Peyer's patch (tissue), 4 donors: ENCODE measurements at regions not wholly inside any gene's neighbourhood (a gene's known extent, or its start where the extent isn't known, plus 50 kb on each side); places are given as distances from the start of the nearest gene placed in this dataset.

Experiments used
- POLR2A ChIP-seq, 2 donors: fragments of 450-650 bp; IDR thresholded peaks; one replicate each; pipeline ENCODE4 v1.5.1; 2017; ENCODE audit warnings: antibody characterized with exemption in 2 of 2, mild to moderate bottlenecking in 2 of 2, moderate library complexity in 2 of 2
- TF ChIP-seq, protein P1 (sequence below), 6 experiments: fragments of 450-650 bp in 4 of 6; fragments of 200-600 bp in 2 of 6; sonication (generic) in 1 of 6; IDR thresholded peaks; one replicate each; pipeline ENCODE4 v1.5.1; 2017 to 2019; ENCODE audit warnings: antibody characterized with exemption in 6 of 6, mild to moderate bottlenecking in 3 of 6, moderate library complexity in 1 of 6

DNA sequence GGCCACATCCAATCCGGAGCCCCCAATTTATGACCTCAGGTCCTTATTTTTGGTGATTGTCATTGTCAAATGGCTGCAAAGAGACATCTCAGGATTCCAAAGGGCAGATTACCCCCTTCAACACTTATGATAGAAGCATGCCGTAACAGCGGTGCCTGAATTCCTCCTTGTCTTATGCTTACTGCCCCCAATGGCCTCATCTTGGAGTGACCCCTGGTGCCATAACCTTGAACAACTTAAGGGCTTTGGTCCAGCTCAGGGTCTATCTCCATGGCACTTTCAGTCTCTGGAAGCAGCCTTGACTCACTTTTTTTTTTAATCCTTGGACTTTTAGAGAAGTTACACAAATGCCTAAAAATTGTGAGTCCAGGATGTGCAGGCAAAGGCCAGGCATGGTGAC is 171.6 kb upstream of the ZNF507 start:
- TF ChIP-seq, protein P1, sequence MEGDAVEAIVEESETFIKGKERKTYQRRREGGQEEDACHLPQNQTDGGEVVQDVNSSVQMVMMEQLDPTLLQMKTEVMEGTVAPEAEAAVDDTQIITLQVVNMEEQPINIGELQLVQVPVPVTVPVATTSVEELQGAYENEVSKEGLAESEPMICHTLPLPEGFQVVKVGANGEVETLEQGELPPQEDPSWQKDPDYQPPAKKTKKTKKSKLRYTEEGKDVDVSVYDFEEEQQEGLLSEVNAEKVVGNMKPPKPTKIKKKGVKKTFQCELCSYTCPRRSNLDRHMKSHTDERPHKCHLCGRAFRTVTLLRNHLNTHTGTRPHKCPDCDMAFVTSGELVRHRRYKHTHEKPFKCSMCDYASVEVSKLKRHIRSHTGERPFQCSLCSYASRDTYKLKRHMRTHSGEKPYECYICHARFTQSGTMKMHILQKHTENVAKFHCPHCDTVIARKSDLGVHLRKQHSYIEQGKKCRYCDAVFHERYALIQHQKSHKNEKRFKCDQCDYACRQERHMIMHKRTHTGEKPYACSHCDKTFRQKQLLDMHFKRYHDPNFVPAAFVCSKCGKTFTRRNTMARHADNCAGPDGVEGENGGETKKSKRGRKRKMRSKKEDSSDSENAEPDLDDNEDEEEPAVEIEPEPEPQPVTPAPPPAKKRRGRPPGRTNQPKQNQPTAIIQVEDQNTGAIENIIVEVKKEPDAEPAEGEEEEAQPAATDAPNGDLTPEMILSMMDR (IDR thresholded peaks at IDR 0.05) = no peak
- TF ChIP-seq POLR2A (IDR thresholded peaks at IDR 0.05) = no peak
